Endothelial cell (in vitro differentiated cells): ENCODE measurements at regions not wholly inside any gene's neighbourhood (a gene's known extent, or its start where the extent isn't known, plus 50 kb on each side); places are given as distances from the start of the nearest gene placed in this dataset.

Experiments used
- DNase-seq: peaks from one replicate; pipeline ENCODE4 v3.0.0; 2021; ENCODE audit warnings: low spot score
- H3K27ac Mint-ChIP-seq: one replicate; pipeline ENCODE4 v1.8.0; 2021; ENCODE audit warnings: mixed read lengths, inconsistent platforms; ENCODE audit not compliant: unreplicated experiment
- H3K27me3 Mint-ChIP-seq: one replicate; pipeline ENCODE4 v1.8.0; 2021; ENCODE audit warnings: mild to moderate bottlenecking, moderate library complexity, mixed read lengths, inconsistent platforms; ENCODE audit not compliant: unreplicated experiment
- H3K36me3 Mint-ChIP-seq: one replicate; pipeline ENCODE4 v1.8.0; 2021; ENCODE audit warnings: mild to moderate bottlenecking, low read depth, mixed read lengths, inconsistent platforms; ENCODE audit not compliant: unreplicated experiment
- H3K4me1 Mint-ChIP-seq: one replicate; pipeline ENCODE4 v1.8.0; 2021; ENCODE audit warnings: mild to moderate bottlenecking, mixed read lengths, inconsistent platforms; ENCODE audit not compliant: unreplicated experiment
- H3K4me3 Mint-ChIP-seq: one replicate; pipeline ENCODE4 v1.8.0; 2021; ENCODE audit warnings: mild to moderate bottlenecking, mixed read lengths, inconsistent platforms; ENCODE audit not compliant: unreplicated experiment
- H3K9me3 Mint-ChIP-seq: one replicate; pipeline ENCODE4 v1.8.0; 2021; ENCODE audit warnings: mixed read lengths, inconsistent platforms; ENCODE audit not compliant: unreplicated experiment
- TF ChIP-seq, protein P1 (sequence below): fragments of 200-600 bp; sonication (generic); IDR thresholded peaks from one replicate; pipeline ENCODE4 v1.5.0; 2021; ENCODE audit warnings: antibody characterized with exemption; ENCODE audit not compliant: unreplicated experiment

DNA sequence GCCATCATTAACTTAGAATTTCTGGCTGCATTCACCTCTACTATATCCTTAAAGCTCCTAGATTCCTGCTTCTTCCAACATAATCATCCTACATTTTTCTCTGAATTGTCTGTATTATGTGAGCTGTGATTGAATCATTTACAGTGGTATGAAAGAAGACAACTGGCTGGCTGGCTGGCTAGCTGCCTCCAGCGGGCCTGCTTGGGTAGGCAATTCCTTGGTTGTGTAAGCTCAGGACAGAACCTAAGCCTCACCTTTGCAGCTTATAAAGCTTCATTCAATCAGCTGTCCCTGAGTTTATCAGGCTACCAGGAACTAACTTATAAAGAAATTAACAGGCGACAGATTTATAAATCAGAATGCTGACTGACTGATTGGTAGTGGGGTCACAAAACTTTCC is 162.7 kb upstream of the NR3C1 start:
- H3K36me3 Mint-ChIP-seq: no peaks in the 10 kb centered on the region
- TF ChIP-seq, protein P1, sequence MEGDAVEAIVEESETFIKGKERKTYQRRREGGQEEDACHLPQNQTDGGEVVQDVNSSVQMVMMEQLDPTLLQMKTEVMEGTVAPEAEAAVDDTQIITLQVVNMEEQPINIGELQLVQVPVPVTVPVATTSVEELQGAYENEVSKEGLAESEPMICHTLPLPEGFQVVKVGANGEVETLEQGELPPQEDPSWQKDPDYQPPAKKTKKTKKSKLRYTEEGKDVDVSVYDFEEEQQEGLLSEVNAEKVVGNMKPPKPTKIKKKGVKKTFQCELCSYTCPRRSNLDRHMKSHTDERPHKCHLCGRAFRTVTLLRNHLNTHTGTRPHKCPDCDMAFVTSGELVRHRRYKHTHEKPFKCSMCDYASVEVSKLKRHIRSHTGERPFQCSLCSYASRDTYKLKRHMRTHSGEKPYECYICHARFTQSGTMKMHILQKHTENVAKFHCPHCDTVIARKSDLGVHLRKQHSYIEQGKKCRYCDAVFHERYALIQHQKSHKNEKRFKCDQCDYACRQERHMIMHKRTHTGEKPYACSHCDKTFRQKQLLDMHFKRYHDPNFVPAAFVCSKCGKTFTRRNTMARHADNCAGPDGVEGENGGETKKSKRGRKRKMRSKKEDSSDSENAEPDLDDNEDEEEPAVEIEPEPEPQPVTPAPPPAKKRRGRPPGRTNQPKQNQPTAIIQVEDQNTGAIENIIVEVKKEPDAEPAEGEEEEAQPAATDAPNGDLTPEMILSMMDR: no peak
- no peak overlapping the region for H3K4me3 Mint-ChIP-seq
- no peaks in the 10 kb centered on the region for H3K9me3 Mint-ChIP-seq
- H3K27me3 Mint-ChIP-seq: peaks cover 2% of the 10 kb centered on the region
- no peak for DNase-seq
- no peak overlapping the region for H3K27ac Mint-ChIP-seq
- peaks cover 7% of the 10 kb centered on the region for H3K4me1 Mint-ChIP-seq

DNA sequence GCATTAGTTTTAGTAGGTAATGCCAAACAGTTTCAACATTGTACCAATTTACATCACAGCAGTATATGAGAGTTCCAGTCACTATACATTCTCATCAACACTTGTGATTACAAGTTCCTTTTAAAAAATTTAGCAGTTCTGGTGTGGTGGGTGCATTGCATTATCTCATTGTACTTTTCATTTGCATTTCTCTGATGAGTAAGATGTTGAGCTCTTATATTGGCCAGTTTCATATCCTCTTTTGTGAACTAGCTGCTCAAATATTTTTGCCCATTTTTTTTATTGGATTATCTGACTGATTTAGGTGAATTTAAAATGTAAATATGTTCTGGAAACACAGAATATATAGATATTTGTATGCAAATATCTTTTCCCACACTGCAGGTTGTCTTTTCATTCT is 160.9 kb upstream of the NR3C1 start:
- H3K36me3 Mint-ChIP-seq: no peaks in the 10 kb centered on the region
- no peak overlapping the region for H3K27ac Mint-ChIP-seq
- no peak overlapping the region for H3K4me3 Mint-ChIP-seq
- DNase-seq: no peak
- TF ChIP-seq, protein P1: no peak
- peaks cover 2% of the 10 kb centered on the region for H3K27me3 Mint-ChIP-seq
- H3K4me1 Mint-ChIP-seq: peaks cover 2% of the 10 kb centered on the region
- H3K9me3 Mint-ChIP-seq: no peaks in the 10 kb centered on the region

DNA sequence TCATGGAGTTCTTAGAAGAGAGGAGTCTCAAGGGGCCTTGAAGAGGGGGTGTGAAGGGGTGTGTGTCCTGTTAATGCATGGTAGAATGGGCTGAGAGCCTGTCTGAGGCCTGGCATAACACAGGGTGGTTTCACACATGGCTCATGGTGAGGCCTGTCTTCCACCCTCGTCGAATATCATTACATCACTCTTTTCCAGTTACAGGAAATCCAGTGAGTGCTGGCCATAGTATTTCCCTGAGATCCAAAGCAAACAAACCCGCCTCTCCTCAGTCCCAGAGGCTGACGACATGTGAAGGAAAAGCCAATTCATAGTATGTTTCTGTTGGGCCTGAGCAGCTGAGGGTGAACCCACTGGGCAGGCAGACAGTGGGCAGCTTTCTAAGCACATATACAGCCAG is 159.4 kb upstream of the NR3C1 start:
- Mint-ChIP-seq H3K9me3 (no peaks in the 10 kb centered on the region), H3K36me3 (no peaks in the 10 kb centered on the region), H3K4me1 (peaks cover 2% of the 10 kb centered on the region)

DNA sequence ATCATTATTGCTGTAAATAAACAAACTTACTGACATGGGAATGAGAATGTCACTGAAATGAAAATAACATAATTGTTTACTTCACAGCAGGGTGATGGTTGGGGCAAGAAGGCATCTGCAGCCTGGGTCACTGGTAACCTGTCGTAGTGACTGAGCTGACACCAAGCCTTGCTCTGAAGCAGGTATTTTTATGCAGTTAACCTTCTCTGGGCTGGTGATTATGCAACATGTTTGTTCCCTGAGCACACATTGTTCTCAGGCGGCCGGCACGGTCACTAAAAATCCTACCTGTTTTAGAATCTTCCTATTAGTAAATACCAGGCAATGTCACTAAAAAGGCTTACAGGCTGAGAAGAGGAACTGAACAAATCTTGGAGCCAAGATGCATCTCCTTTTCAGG is 157.7 kb upstream of the NR3C1 start:
- Mint-ChIP-seq H3K27me3 (peaks cover 3% of the 10 kb centered on the region), H3K27ac (no peak overlapping the region), H3K36me3 (no peaks in the 10 kb centered on the region), H3K4me1 (peaks cover 2% of the 10 kb centered on the region), H3K9me3 (no peaks in the 10 kb centered on the region), H3K4me3 (no peak overlapping the region)
- DNase-seq: no peak
- TF ChIP-seq, protein P1: no peak

More for the DNA sequence above, 159.4 kb upstream of the NR3C1 start:
- Mint-ChIP-seq H3K27ac (no peak overlapping the region), H3K27me3 (peaks cover 2% of the 10 kb centered on the region), H3K4me3 (no peak overlapping the region)
- no peak for DNase-seq
- TF ChIP-seq, protein P1: no peak

DNA sequence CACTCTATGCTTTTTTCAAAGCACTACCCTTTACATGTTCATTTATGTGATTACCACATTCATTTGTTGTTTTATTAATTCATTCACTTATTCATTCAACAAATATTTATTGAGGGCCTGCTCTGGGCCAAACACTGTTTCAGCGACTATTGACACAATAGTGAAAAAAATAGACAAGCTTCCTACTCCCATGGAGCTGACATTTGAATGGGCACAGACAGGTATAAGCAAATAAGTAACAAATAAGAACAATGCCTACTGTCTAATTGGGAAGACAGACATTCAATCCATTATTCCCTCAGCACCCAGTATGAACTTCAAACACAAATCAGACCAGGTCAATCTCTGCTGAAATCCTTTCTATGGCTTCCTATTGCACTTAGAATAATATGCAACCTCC is 156.9 kb upstream of the NR3C1 start:
- Mint-ChIP-seq H3K27ac (no peak overlapping the region), H3K27me3 (peaks cover 3% of the 10 kb centered on the region)
- TF ChIP-seq, protein P1: no peak

More for the DNA sequence above, 156.9 kb upstream of the NR3C1 start:
- Mint-ChIP-seq H3K4me3 (no peak overlapping the region), H3K9me3 (no peaks in the 10 kb centered on the region), H3K36me3 (no peaks in the 10 kb centered on the region), H3K4me1 (peaks cover 2% of the 10 kb centered on the region)
- no peak for DNase-seq
